GM23338 (cell line): ENCODE measurements at regions not wholly inside any gene's neighbourhood (a gene's known extent, or its start where the extent isn't known, plus 50 kb on each side); places are given as distances from the start of the nearest gene placed in this dataset.

Experiments
- ATAC-seq: fragments of 200-7000 bp; cut with Tn5 transposase; 3 replicates; pipeline ENCODE4 v1.9.1; 2020
- DNase-seq: peaks from one replicate; pipeline ENCODE4 v3.0.0-alpha.2; 2015; ENCODE audit warnings: low spot score
- H2AFZ ChIP-seq: fragments of 200-600 bp; sonication (generic); 2 replicates; pipeline ENCODE4 v1.8.0; 2016; ENCODE audit warnings: antibody characterized with exemption, mild to moderate bottlenecking, moderate library complexity
- H3F3A ChIP-seq: fragments of 200-600 bp; sonication (generic); replicated peaks from 2 replicates; pipeline ENCODE4 v1.8.0; 2017; ENCODE audit warnings: antibody characterized with exemption, mixed run types, low read depth
- H3K27ac ChIP-seq: fragments of 200-600 bp; sonication (generic); 2 replicates; pipeline ENCODE4 v1.6.1; 2016; ENCODE audit warnings: low read depth
- H3K27me3 ChIP-seq: fragments of 200-600 bp; sonication (generic); 2 replicates; pipeline ENCODE4 v1.8.0; 2016; ENCODE audit warnings: mild to moderate bottlenecking, mixed run types, moderate library complexity; ENCODE audit not compliant: insufficient read depth
- H3K36me3 ChIP-seq: fragments of 200-600 bp; sonication (generic); 2 replicates; pipeline ENCODE4 v1.8.0; 2016; ENCODE audit warnings: mild to moderate bottlenecking; ENCODE audit not compliant: insufficient read depth
- H3K4me1 ChIP-seq: fragments of 200-600 bp; sonication (generic); 2 replicates; pipeline ENCODE4 v1.8.0; 2016; ENCODE audit warnings: mild to moderate bottlenecking, moderate library complexity; ENCODE audit not compliant: insufficient read depth
- H3K4me2 ChIP-seq: fragments of 200-600 bp; sonication (generic); 2 replicates; pipeline ENCODE4 v1.7.1; 2017; ENCODE audit warnings: mixed run types
- H3K4me3 ChIP-seq: fragments of 200-600 bp; sonication (generic); 2 replicates; pipeline ENCODE4 v1.6.1; 2016; ENCODE audit warnings: mixed run types
- H3K79me2 ChIP-seq: fragments of 200-600 bp; sonication (generic); replicated peaks from 2 replicates; pipeline ENCODE4 v1.8.0; 2017; ENCODE audit warnings: mild to moderate bottlenecking; ENCODE audit not compliant: insufficient read depth
- H3K9me2 ChIP-seq: fragments of 200-600 bp; sonication (generic); 2 replicates; pipeline ENCODE4 v1.8.0; 2017; ENCODE audit not compliant: insufficient read depth
- H4K20me1 ChIP-seq: fragments of 200-600 bp; sonication (generic); replicated peaks from 2 replicates; pipeline ENCODE4 v1.8.0; 2017; ENCODE audit warnings: mild to moderate bottlenecking; ENCODE audit not compliant: insufficient read depth
- H3K27ac Mint-ChIP-seq: 2 replicates; pipeline ENCODE4 v1.8.0; 2020; ENCODE audit warnings: inconsistent platforms, mild to moderate bottlenecking, moderate library complexity, mixed read lengths
- H3K27me3 Mint-ChIP-seq: 3 replicates; pipeline ENCODE4 v1.8.0; 2022; ENCODE audit warnings: low read depth, mild to moderate bottlenecking, moderate library complexity, mixed read lengths, inconsistent platforms; ENCODE audit not compliant: insufficient read depth, poor library complexity
- H3K36me3 Mint-ChIP-seq: 3 replicates; pipeline ENCODE4 v1.8.0; 2021; ENCODE audit warnings: low read depth, mild to moderate bottlenecking, inconsistent platforms, moderate library complexity, mixed read lengths
- H3K4me1 Mint-ChIP-seq: 3 replicates; pipeline ENCODE4 v1.8.0; 2020; ENCODE audit warnings: mild to moderate bottlenecking, inconsistent platforms, mixed read lengths
- H3K4me3 Mint-ChIP-seq: 3 replicates; pipeline ENCODE4 v1.8.0; 2021; ENCODE audit warnings: moderate library complexity, mild to moderate bottlenecking, inconsistent platforms, mixed read lengths
- H3K9me3 Mint-ChIP-seq: 3 replicates; pipeline ENCODE4 v1.8.0; 2020; ENCODE audit warnings: moderate library complexity, mild to moderate bottlenecking, inconsistent platforms, mixed read lengths
- CREB1 ChIP-seq: fragments of 250-450 bp; sonication (Bioruptor Pico); IDR thresholded peaks from 2 replicates; pipeline ENCODE4 v1.5.0; 2020; ENCODE audit warnings: low read depth, mild to moderate bottlenecking, moderate library complexity
- EZH2phosphoT487 ChIP-seq: fragments of 200-600 bp; sonication (generic); IDR thresholded peaks from one replicate; pipeline ENCODE4 v1.8.1; 2018; ENCODE audit warnings: antibody characterized with exemption; ENCODE audit not compliant: unreplicated experiment
- NANOG ChIP-seq: IDR thresholded peaks from 2 replicates; pipeline ENCODE4 v1.6.1; 2016; ENCODE audit warnings: antibody characterized with exemption, borderline replicate concordance
- POLR2AphosphoS5 ChIP-seq: IDR thresholded peaks from 2 replicates; pipeline ENCODE4 v1.6.1; 2016; ENCODE audit warnings: antibody characterized with exemption, low read depth
- STAT1 ChIP-seq: IDR thresholded peaks from one replicate; pipeline ENCODE4 v1.6.1; 2016; ENCODE audit warnings: antibody characterized with exemption; ENCODE audit not compliant: unreplicated experiment
- ZNF114 ChIP-seq: fragments of 250-450 bp; sonication (Bioruptor Pico); IDR thresholded peaks from 2 replicates; pipeline ENCODE4 v1.5.0; 2020; ENCODE audit warnings: mild to moderate bottlenecking, moderate library complexity
- ZNF331 ChIP-seq: fragments of 250-450 bp; sonication (Bioruptor Pico); IDR thresholded peaks from 2 replicates; pipeline ENCODE4 v1.5.0; 2020; ENCODE audit warnings: low read depth, mild to moderate bottlenecking, moderate library complexity
- TF ChIP-seq, protein P1 (sequence below): IDR thresholded peaks from one replicate; pipeline ENCODE4 v1.6.1; 2018; ENCODE audit warnings: antibody characterized with exemption; ENCODE audit not compliant: unreplicated experiment
- TF ChIP-seq, protein P2 (sequence below): fragments of 250-450 bp; sonication (Bioruptor Pico); IDR thresholded peaks from 2 replicates; pipeline ENCODE4 v1.5.0; 2020; ENCODE audit warnings: mild to moderate bottlenecking, moderate library complexity

DNA sequence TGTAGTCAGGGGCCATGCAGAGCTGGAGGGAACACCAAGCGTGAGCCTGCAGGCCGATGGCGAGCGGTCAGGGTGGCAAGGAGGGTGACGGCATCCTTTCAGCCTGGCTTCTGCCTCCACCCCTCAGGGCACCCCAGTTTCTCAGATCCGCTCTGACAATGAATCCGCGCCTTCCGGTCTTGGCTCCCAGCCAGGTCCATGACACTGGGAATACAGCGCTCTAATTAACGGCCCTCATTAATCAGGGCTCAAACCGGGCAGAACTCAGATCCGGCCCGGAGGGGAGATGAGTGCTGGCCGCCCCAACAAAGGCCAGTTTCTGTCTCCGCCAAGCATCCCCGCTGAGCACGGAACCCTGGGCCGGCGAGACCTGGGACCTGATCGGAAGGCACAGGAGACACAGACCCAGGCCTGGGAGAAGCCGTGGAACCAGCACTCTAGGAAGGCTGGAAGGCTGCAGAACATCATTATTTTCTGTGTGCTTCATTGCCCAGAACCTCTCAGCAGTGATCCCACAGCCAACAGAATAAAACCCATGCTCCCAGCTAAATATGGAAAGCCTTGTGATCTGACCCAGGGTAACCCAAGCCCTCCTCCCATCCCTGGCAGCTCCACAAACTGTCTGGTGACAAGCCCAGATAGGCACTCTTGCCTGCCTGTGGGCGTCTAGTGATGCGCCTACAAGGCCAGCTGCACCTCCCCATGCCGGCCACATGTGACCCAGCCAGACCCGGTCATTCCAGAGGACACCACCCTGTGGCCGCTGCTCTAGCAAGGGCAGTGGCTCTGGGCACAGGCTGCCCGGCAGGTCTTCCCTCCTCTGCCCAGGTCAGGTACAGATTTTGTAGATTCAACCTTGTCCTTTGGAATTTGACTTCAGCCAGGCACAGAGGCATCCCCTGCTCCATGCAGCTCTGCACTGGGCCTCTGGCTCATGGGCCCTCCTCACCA lies 438.7 kb upstream of the MYT1L start:
- ATAC-seq (no peak; the same call in 2 of the 3 replicates), DNase-seq (no peak)
- H3K79me2 ChIP-seq = no peaks in the 10 kb centered on the region
- no peaks in the 10 kb centered on the region for H4K20me1 ChIP-seq
- H3K36me3 ChIP-seq = no peaks in the 10 kb centered on the region
- H3K4me1 ChIP-seq = no peaks in the 10 kb centered on the region; the same call in 1 of the 2 replicates
- no peak overlapping the region for H3K27ac ChIP-seq
- no peaks in the 10 kb centered on the region for H3K27me3 ChIP-seq
- H3K27ac Mint-ChIP-seq = no peak overlapping the region
- peaks cover 5% of the 10 kb centered on the region; the same call in 2 of the 3 replicates for H3K9me3 Mint-ChIP-seq
- H3K4me2 ChIP-seq = no peak overlapping the region
- H3K4me3 Mint-ChIP-seq = no peak overlapping the region
- TF ChIP-seq STAT1 (no peak), POLR2AphosphoS5 (no peak), CREB1 (CRISPR knock-in tag) (no peak), ZNF331 (CRISPR knock-in tag) (no peak), EZH2phosphoT487 (no peak), ZNF114 (CRISPR knock-in tag) (no peak)
- TF ChIP-seq, protein P1, sequence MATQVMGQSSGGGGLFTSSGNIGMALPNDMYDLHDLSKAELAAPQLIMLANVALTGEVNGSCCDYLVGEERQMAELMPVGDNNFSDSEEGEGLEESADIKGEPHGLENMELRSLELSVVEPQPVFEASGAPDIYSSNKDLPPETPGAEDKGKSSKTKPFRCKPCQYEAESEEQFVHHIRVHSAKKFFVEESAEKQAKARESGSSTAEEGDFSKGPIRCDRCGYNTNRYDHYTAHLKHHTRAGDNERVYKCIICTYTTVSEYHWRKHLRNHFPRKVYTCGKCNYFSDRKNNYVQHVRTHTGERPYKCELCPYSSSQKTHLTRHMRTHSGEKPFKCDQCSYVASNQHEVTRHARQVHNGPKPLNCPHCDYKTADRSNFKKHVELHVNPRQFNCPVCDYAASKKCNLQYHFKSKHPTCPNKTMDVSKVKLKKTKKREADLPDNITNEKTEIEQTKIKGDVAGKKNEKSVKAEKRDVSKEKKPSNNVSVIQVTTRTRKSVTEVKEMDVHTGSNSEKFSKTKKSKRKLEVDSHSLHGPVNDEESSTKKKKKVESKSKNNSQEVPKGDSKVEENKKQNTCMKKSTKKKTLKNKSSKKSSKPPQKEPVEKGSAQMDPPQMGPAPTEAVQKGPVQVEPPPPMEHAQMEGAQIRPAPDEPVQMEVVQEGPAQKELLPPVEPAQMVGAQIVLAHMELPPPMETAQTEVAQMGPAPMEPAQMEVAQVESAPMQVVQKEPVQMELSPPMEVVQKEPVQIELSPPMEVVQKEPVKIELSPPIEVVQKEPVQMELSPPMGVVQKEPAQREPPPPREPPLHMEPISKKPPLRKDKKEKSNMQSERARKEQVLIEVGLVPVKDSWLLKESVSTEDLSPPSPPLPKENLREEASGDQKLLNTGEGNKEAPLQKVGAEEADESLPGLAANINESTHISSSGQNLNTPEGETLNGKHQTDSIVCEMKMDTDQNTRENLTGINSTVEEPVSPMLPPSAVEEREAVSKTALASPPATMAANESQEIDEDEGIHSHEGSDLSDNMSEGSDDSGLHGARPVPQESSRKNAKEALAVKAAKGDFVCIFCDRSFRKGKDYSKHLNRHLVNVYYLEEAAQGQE = no peak
- no peaks in the 10 kb centered on the region for H3F3A ChIP-seq
- H3K27me3 Mint-ChIP-seq = peaks cover 7% of the 10 kb centered on the region
- H3K4me3 ChIP-seq = no peak overlapping the region
- H3K36me3 Mint-ChIP-seq = no peaks in the 10 kb centered on the region
- no peaks in the 10 kb centered on the region for H3K9me2 ChIP-seq
- no peak overlapping the region for H2AFZ ChIP-seq
- H3K4me1 Mint-ChIP-seq = peaks cover 20% of the 10 kb centered on the region

DNA sequence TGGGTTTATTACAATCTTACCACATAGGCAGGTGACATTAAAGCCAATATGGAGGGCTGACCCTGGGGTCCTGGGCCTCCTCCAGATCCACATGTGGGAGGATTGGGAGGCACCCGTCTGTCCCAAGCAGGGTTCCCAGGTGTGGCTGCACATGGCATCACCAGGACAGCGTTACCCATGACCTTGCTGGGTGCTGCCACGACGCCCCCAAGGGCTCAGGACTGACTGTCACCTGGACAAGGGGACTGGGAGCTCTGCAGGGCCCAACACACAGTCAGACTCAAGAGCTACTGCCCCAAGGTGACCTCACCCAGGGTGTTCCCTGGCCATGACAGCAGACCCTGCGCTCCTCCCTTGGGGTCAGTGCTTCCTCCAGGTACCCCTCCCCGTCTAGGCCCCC lies 437.4 kb upstream of the MYT1L start:
- ATAC-seq = no peak
- TF ChIP-seq ZNF114 (CRISPR knock-in tag) (no peak), ZNF331 (CRISPR knock-in tag) (no peak), NANOG (no peak)
- TF ChIP-seq, protein P2, sequence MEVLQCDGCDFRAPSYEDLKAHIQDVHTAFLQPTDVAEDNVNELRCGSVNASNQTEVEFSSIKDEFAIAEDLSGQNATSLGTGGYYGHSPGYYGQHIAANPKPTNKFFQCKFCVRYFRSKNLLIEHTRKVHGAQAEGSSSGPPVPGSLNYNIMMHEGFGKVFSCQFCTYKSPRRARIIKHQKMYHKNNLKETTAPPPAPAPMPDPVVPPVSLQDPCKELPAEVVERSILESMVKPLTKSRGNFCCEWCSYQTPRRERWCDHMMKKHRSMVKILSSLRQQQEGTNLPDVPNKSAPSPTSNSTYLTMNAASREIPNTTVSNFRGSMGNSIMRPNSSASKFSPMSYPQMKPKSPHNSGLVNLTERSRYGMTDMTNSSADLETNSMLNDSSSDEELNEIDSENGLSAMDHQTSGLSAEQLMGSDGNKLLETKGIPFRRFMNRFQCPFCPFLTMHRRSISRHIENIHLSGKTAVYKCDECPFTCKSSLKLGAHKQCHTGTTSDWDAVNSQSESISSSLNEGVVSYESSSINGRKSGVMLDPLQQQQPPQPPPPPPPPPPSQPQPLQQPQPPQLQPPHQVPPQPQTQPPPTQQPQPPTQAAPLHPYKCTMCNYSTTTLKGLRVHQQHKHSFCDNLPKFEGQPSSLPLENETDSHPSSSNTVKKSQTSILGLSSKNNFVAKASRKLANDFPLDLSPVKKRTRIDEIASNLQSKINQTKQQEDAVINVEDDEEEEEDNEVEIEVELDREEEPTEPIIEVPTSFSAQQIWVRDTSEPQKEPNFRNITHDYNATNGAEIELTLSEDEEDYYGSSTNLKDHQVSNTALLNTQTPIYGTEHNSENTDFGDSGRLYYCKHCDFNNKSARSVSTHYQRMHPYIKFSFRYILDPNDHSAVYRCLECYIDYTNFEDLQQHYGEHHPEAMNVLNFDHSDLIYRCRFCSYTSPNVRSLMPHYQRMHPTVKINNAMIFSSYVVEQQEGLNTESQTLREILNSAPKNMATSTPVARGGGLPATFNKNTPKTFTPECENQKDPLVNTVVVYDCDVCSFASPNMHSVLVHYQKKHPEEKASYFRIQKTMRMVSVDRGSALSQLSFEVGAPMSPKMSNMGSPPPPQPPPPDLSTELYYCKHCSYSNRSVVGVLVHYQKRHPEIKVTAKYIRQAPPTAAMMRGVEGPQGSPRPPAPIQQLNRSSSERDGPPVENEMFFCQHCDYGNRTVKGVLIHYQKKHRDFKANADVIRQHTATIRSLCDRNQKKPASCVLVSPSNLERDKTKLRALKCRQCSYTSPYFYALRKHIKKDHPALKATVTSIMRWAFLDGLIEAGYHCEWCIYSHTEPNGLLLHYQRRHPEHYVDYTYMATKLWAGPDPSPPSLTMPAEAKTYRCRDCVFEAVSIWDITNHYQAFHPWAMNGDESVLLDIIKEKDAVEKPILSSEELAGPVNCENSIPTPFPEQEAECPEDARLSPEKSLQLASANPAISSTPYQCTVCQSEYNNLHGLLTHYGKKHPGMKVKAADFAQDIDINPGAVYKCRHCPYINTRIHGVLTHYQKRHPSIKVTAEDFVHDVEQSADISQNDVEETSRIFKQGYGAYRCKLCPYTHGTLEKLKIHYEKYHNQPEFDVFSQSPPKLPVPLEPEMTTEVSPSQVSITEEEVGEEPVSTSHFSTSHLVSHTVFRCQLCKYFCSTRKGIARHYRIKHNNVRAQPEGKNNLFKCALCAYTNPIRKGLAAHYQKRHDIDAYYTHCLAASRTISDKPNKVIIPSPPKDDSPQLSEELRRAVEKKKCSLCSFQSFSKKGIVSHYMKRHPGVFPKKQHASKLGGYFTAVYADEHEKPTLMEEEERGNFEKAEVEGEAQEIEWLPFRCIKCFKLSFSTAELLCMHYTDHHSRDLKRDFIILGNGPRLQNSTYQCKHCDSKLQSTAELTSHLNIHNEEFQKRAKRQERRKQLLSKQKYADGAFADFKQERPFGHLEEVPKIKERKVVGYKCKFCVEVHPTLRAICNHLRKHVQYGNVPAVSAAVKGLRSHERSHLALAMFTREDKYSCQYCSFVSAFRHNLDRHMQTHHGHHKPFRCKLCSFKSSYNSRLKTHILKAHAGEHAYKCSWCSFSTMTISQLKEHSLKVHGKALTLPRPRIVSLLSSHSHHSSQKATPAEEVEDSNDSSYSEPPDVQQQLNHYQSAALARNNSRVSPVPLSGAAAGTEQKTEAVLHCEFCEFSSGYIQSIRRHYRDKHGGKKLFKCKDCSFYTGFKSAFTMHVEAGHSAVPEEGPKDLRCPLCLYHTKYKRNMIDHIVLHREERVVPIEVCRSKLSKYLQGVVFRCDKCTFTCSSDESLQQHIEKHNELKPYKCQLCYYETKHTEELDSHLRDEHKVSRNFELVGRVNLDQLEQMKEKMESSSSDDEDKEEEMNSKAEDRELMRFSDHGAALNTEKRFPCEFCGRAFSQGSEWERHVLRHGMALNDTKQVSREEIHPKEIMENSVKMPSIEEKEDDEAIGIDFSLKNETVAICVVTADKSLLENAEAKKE = no peak

More for the DNA sequence above, 437.4 kb upstream of the MYT1L start:
- Histone ChIP-seq H3K4me2 (no peak overlapping the region), H3K27ac (no peak overlapping the region), H3K27me3 (no peaks in the 10 kb centered on the region), H3K79me2 (no peaks in the 10 kb centered on the region), H3K9me2 (no peaks in the 10 kb centered on the region), H3K36me3 (no peaks in the 10 kb centered on the region), H3F3A (no peaks in the 10 kb centered on the region), H3K4me3 (no peak overlapping the region), H2AFZ (no peak overlapping the region), H3K4me1 (no peaks in the 10 kb centered on the region; the same call in 1 of the 2 replicates), H4K20me1 (no peaks in the 10 kb centered on the region)
- Mint-ChIP-seq H3K4me3 (no peak overlapping the region), H3K9me3 (peaks cover 5% of the 10 kb centered on the region; the same call in 2 of the 3 replicates), H3K4me1 (peaks cover 23% of the 10 kb centered on the region), H3K27ac (no peak overlapping the region), H3K27me3 (peaks cover 6% of the 10 kb centered on the region), H3K36me3 (no peaks in the 10 kb centered on the region)
- no peak for DNase-seq
